Astrocyte of the spinal cord (primary cell): ENCODE measurements at regions not wholly inside any gene's neighbourhood (a gene's known extent, or its start where the extent isn't known, plus 50 kb on each side); places are given as distances from the start of the nearest gene placed in this dataset.

Experiments
- DNase-seq: peaks from one replicate; pipeline ENCODE4 v3.0.0; 2011; ENCODE audit warnings: low read depth, low spot score
- H3K4me3 ChIP-seq: 2 replicates; pipeline ENCODE4 v1.5.1; 2011; ENCODE audit warnings: low read depth, mild to moderate bottlenecking, low read length, moderate library complexity
- CTCF ChIP-seq: IDR thresholded peaks from 2 replicates; pipeline ENCODE4 v1.5.1; 2012; ENCODE audit warnings: low read depth, mild to moderate bottlenecking, low read length, inconsistent platforms
- in situ Hi-C: cut with HindIII; loops from 2 replicates; pipeline ENCODE4 v1.10.0; 2017; ENCODE audit warnings: low sequenced_read_pairs

- no peak for DNase-seq
- in situ Hi-C loops = no loop called here
- no peak for TF ChIP-seq CTCF
- H3K4me3 ChIP-seq = no peak overlapping the region
Observed at GRCh38 chr2:221034026-221034701, 537.9 kb downstream of the EPHA4 start.

- no peak for TF ChIP-seq CTCF
- DNase-seq = no peak
- no peak overlapping the region for H3K4me3 ChIP-seq
- in situ Hi-C loops = no loop called here
Observed at GRCh38 chr2:221034973-221035372, 537.1 kb downstream of the EPHA4 start.

GRCh38 chr2:221042926-221043325 is 529.2 kb downstream of the EPHA4 start:
- TF ChIP-seq CTCF = no peak
- no peak overlapping the region for H3K4me3 ChIP-seq
- in situ Hi-C loops = no loop called here
- no peak for DNase-seq

GRCh38 chr2:221044781-221045180 is 527.3 kb downstream of the EPHA4 start:
- no peak for TF ChIP-seq CTCF
- in situ Hi-C loops = no loop called here
- no peak overlapping the region for H3K4me3 ChIP-seq
- DNase-seq = no peak

- no peak for TF ChIP-seq CTCF
- DNase-seq = no peak
- H3K4me3 ChIP-seq = no peak overlapping the region
- in situ Hi-C loops = no loop called here
Observed at GRCh38 chr2:221050020-221050795, 521.9 kb downstream of the EPHA4 start.

- no peak for TF ChIP-seq CTCF
- no peak for DNase-seq
- in situ Hi-C loops = no loop called here
- no peak overlapping the region for H3K4me3 ChIP-seq
Observed at GRCh38 chr2:221051162-221051561, 520.9 kb downstream of the EPHA4 start.
